IMR-90 (cell line): ENCODE measurements at regions not wholly inside any gene's neighbourhood (a gene's known extent, or its start where the extent isn't known, plus 50 kb on each side); places are given as distances from the start of the nearest gene placed in this dataset.

Source experiments
- BHLHE40 ChIP-seq: fragments of 150-350 bp; IDR thresholded peaks from 2 replicates; pipeline ENCODE4 v1.6.1; 2016; ENCODE audit warnings: mild to moderate bottlenecking, low read depth, low read length
- CEBPB ChIP-seq: IDR thresholded peaks from 2 replicates; pipeline ENCODE4 v1.6.1; 2012; ENCODE audit warnings: low read depth, low read length, improper control_type of control experiment
- MAFK ChIP-seq: IDR thresholded peaks from 2 replicates; pipeline ENCODE4 v1.6.1; 2012; ENCODE audit warnings: low read depth, low read length, improper control_type of control experiment
- MXI1 ChIP-seq: IDR thresholded peaks from 2 replicates; pipeline ENCODE4 v1.6.1; 2012; ENCODE audit warnings: low read depth, mild to moderate bottlenecking, low read length, moderate library complexity, borderline replicate concordance
- POLR2A ChIP-seq: IDR thresholded peaks from 2 replicates; pipeline ENCODE4 v1.6.1; 2012; ENCODE audit warnings: mild to moderate bottlenecking, low read depth, low read length
- RCOR1 ChIP-seq: IDR thresholded peaks from 2 replicates; pipeline ENCODE4 v1.6.1; 2012; ENCODE audit warnings: mild to moderate bottlenecking, low read length, improper control_type of control experiment; ENCODE audit not compliant: insufficient replicate concordance
- SMC3 ChIP-seq: fragments of 150-350 bp; IDR thresholded peaks from 2 replicates; pipeline ENCODE4 v1.6.1; 2016; ENCODE audit warnings: low read depth, mild to moderate bottlenecking, antibody characterized with exemption, low read length, moderate library complexity
- TF ChIP-seq, protein P1 (sequence below): conservative IDR thresholded peaks from 2 replicates; pipeline ENCODE4 v1.5.1; 2012; ENCODE audit warnings: mild to moderate bottlenecking, low read depth, low read length, improper control_type of control experiment

DNA sequence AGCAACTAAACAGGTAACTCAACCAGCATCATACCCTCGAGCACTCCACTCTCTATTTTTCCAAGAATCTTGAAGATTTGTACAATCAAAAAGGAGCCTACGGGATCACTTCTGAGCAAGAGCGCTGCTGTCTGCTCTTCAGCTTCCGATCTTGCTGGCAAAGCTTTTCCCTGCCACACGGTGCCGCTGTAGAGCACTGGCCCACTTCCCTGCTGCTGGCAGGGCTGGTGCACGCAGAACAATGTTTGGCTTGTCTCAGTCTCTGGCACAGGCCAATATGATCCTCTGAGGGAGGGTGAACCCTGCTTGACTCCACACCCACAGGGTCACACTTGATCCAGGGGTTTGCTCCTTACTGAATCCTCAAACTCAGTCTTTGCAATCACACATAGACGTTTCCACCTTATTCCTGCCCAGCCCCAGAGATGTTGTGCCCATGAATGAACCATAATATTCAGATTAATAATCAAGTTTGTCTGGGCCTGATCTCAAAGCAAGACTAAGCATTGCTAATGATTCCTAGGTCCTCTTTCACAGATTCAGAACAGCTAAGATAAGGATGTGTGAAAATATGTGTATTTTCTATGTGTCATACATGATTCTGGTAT is 536.6 kb downstream of the SOX6 start:
- TF ChIP-seq CEBPB (no peak), POLR2A (no peak), MXI1 (no peak), BHLHE40 (no peak), MAFK (no peak), RCOR1 (no peak), SMC3 (peak; percentile 36)
- TF ChIP-seq, protein P1, sequence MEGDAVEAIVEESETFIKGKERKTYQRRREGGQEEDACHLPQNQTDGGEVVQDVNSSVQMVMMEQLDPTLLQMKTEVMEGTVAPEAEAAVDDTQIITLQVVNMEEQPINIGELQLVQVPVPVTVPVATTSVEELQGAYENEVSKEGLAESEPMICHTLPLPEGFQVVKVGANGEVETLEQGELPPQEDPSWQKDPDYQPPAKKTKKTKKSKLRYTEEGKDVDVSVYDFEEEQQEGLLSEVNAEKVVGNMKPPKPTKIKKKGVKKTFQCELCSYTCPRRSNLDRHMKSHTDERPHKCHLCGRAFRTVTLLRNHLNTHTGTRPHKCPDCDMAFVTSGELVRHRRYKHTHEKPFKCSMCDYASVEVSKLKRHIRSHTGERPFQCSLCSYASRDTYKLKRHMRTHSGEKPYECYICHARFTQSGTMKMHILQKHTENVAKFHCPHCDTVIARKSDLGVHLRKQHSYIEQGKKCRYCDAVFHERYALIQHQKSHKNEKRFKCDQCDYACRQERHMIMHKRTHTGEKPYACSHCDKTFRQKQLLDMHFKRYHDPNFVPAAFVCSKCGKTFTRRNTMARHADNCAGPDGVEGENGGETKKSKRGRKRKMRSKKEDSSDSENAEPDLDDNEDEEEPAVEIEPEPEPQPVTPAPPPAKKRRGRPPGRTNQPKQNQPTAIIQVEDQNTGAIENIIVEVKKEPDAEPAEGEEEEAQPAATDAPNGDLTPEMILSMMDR = peak; percentile 46
